OCI-LY3 (cell line): ENCODE measurements at regions not wholly inside any gene's neighbourhood (a gene's known extent, or its start where the extent isn't known, plus 50 kb on each side); places are given as distances from the start of the nearest gene placed in this dataset.

Source experiments
- CTCF ChIP-seq: fragments of 200-600, 300-600 bp; sonication (generic); IDR thresholded peaks from 2 replicates; pipeline ENCODE4 v1.5.1; 2014; ENCODE audit warnings: antibody characterized with exemption, low read length, low read depth
- EZH2phosphoT487 ChIP-seq: fragments of 200-600 bp; shearing (Covaris generic); IDR thresholded peaks from 2 replicates; pipeline ENCODE4 v1.6.1; 2018; ENCODE audit warnings: antibody characterized with exemption, mixed run types, low read depth

GRCh38 chr2:221103930-221104329, 468.2 kb downstream of the EPHA4 start:
- TF ChIP-seq CTCF (no peak), EZH2phosphoT487 (no peak)
